ENCODE measurements at regions not wholly inside any gene's neighbourhood (a gene's known extent, or its start where the extent isn't known, plus 50 kb on each side); places are given as distances from the start of the nearest gene placed in this dataset.

DNA sequence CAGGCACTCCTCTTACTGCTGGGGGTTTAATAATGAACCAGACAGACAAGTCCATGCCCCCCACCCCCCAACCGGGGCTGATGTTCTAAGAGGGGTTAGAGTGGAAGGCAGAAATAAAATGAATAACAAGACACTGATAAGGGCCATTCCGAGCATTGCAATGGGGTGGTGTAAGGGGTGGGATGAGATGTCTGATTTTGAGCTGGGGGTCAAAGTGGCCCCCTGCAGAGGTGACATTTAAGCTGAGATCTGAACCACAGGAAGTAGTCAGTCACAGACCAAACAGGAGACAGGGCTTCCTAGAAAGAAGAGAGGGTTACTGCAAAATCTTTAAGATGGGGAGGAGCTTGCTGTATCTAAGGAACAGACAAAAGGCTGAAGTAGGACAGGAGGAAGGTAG, 180.6 kb upstream of the SH3BP4 start:
- no peak overlapping the region for H2BK5ac ChIP-seq (ENCODE audit: low read depth, low read length)
- H3K23ac ChIP-seq (ENCODE audit: insufficient read length), result no peak overlapping the region
- no peaks in the 10 kb centered on the region for H3K79me2 ChIP-seq (ENCODE audit: control insufficient read depth in 1 of 2, insufficient read depth in 2 of 2, low read length in 2 of 2)
- H3K4me1 ChIP-seq (replicated peaks in 1 of 4; ENCODE audit: control insufficient read depth in 3 of 4, insufficient read depth in 4 of 4, low read length in 3 of 4), result no peaks in the 10 kb centered on the region; a peak in 2 of 7 replicates
- POLR2A ChIA-PET (ENCODE audit: partially characterized antibody), result no interaction called here
- H3K56ac ChIP-seq (replicated peaks; ENCODE audit: insufficient read length, low read depth, low read length), result no peak overlapping the region
- no peak overlapping the region for H2BK15ac ChIP-seq (ENCODE audit: low read length)
- CTCF ChIA-PET (ENCODE audit: partially characterized antibody), result interaction anchor here (1.0 to 2.0 kb wide), 2 partner anchors 10 to 22 kb away, joined by 3 to 6 read pairs; no protein-coding TSS in a partner anchor
- H4K8ac ChIP-seq (ENCODE audit: extremely low read depth, insufficient read depth, low read length), result no peak overlapping the region
- H2BK12ac ChIP-seq (ENCODE audit: low read depth, low read length), result no peak overlapping the region
- no peak overlapping the region for H2BK20ac ChIP-seq (ENCODE audit: low read length)
- no peak overlapping the region for H3K27ac ChIP-seq (ENCODE audit: low read depth, low read length)
- H3K4me2 ChIP-seq (ENCODE audit: insufficient read depth in 1 of 2, low read depth in 2 of 2, low read length in 2 of 2), result no peak overlapping the region
- no peaks in the 10 kb centered on the region for H4K20me1 ChIP-seq (replicated peaks in 1 of 2; ENCODE audit: control insufficient read depth in 1 of 2, insufficient read depth in 2 of 2, low read length in 2 of 2)
- TF ChIP-seq BCL11A (IDR thresholded peaks at IDR 0.05; ENCODE audit: low read depth in 2 of 2, low read length in 2 of 2), result no peak
- no peak overlapping the region for H2BK120ac ChIP-seq (replicated peaks; ENCODE audit: low read depth, low read length)
- H3K27me3 ChIP-seq (replicated peaks in 1 of 4; ENCODE audit: control insufficient read depth in 3 of 4, extremely low read depth in 1 of 4, insufficient read depth in 3 of 4, low read length in 3 of 4), result no peaks in the 10 kb centered on the region
- no peak overlapping the region for H4K91ac ChIP-seq (replicated peaks; ENCODE audit: insufficient read length, low read length)
- H3K4ac ChIP-seq (replicated peaks; ENCODE audit: insufficient read length, low read depth, low read length), result no peak overlapping the region
- H3K23me2 ChIP-seq (ENCODE audit: low read depth, low read length), result no peaks in the 10 kb centered on the region
- H2AK5ac ChIP-seq (ENCODE audit: low read depth, low read length), result no peak overlapping the region
- WGBS, 2 experiments (ENCODE audit: extremely low coverage in 1 of 2, insufficient coverage in 1 of 2, insufficient read length in 1 of 2, insufficient replicate concordance in 2 of 2, low coverage in 1 of 2, low lambda C conversion rate in 2 of 2, missing lambda C conversion rate in 1 of 2), result 95% methylated on average over 2 of the region's 2 CpGs; no CpG with 5 or more reads in 1 of the 2 experiments
- H3K9me3 ChIP-seq (ENCODE audit: insufficient read depth in 2 of 2, low read depth in 1 of 2, low read length in 1 of 2), result no peaks in the 10 kb centered on the region; a peak in 1 of 4 replicates
- DNase-seq (ENCODE audit: low read depth in 1 of 2, low spot score in 2 of 2), result no peak
- no peak overlapping the region for H3K18ac ChIP-seq (ENCODE audit: extremely low read depth, low read length)
- H3K36me3 ChIP-seq (ENCODE audit: control insufficient read depth in 2 of 4, insufficient read depth in 4 of 4, low read length in 3 of 4), result no peaks in the 10 kb centered on the region
- H3K14ac ChIP-seq (ENCODE audit: insufficient read length), result no peak overlapping the region
- H3K9ac ChIP-seq (replicated peaks in 1 of 4; ENCODE audit: extremely low read depth in 1 of 4, low read depth in 3 of 4, low read length in 3 of 4), result no peak overlapping the region
- H4K5ac ChIP-seq (ENCODE audit: insufficient read length, low read depth, low read length), result no peak overlapping the region
- FAIRE-seq, result no peak
- H3K79me1 ChIP-seq (ENCODE audit: low read depth, low read length), result no peaks in the 10 kb centered on the region
- H2AFZ ChIP-seq (ENCODE audit: low read length), result no peak overlapping the region
- H3K4me3 ChIP-seq (ENCODE audit: extremely low read depth in 1 of 4, insufficient read depth in 2 of 4, low read depth in 3 of 4, low read length in 4 of 4), result no peak overlapping the region
